ENCODE measurements at regions not wholly inside any gene's neighbourhood (a gene's known extent, or its start where the extent isn't known, plus 50 kb on each side); places are given as distances from the start of the nearest gene placed in this dataset.

- no peak for DNase-seq
Measured at GRCh38 chr3:40827942-40828688, 303.4 kb downstream of the ZNF621 start.

GRCh38 chr3:40828741-40829415 lies 304.1 kb downstream of the ZNF621 start:
- no peak for DNase-seq

- DNase-seq: no peak
Measured at GRCh38 chr3:40829876-40830275, 305.1 kb downstream of the ZNF621 start.

- DNase-seq: no peak
Measured at GRCh38 chr3:40837300-40837699, 312.5 kb downstream of the ZNF621 start.

- no peak for DNase-seq
Measured at GRCh38 chr3:40841131-40841530, 316.4 kb downstream of the ZNF621 start.

GRCh38 chr3:40841570-40842109 lies 316.9 kb downstream of the ZNF621 start:
- no peak for DNase-seq

- DNase-seq: no peak
Measured at GRCh38 chr3:40842714-40843113, 318.0 kb downstream of the ZNF621 start.

GRCh38 chr3:40843208-40843624 lies 318.5 kb downstream of the ZNF621 start:
- no peak for DNase-seq

- no peak for DNase-seq
Measured at GRCh38 chr3:40843851-40844548, 319.2 kb downstream of the ZNF621 start.

- no peak for DNase-seq
Measured at GRCh38 chr3:40844896-40845295, 320.1 kb downstream of the ZNF621 start.

- no peak for DNase-seq
Measured at GRCh38 chr3:40845447-40845846, 320.7 kb downstream of the ZNF621 start.

GRCh38 chr3:40845916-40846315 lies 321.2 kb downstream of the ZNF621 start:
- DNase-seq: no peak

- no peak for DNase-seq
Measured at GRCh38 chr3:40846451-40846850, 321.7 kb downstream of the ZNF621 start.

GRCh38 chr3:40847551-40847992 lies 322.8 kb downstream of the ZNF621 start:
- DNase-seq: no peak

- DNase-seq: no peak
Measured at GRCh38 chr3:40848421-40848820, 323.7 kb downstream of the ZNF621 start.

- no peak for DNase-seq
Measured at GRCh38 chr3:40850861-40851260, 326.1 kb downstream of the ZNF621 start.

GRCh38 chr3:40851836-40852235 lies 327.1 kb downstream of the ZNF621 start:
- no peak for DNase-seq

- no peak for DNase-seq
Measured at GRCh38 chr3:40852712-40853111, 328.0 kb downstream of the ZNF621 start.

GRCh38 chr3:40853474-40853873 lies 328.7 kb downstream of the ZNF621 start:
- DNase-seq: no peak

- no peak for DNase-seq
Measured at GRCh38 chr3:40855871-40856270, 331.1 kb downstream of the ZNF621 start.

GRCh38 chr3:40858364-40859115 lies 333.8 kb downstream of the ZNF621 start:
- DNase-seq: no peak

- no peak for DNase-seq
Measured at GRCh38 chr3:40862946-40863345, 336.4 kb upstream of the CTNNB1 start.

Data from HCEC 1CT (cell line).